ENCODE measurements at regions not wholly inside any gene's neighbourhood (a gene's known extent, or its start where the extent isn't known, plus 50 kb on each side); places are given as distances from the start of the nearest gene placed in this dataset.

DNA sequence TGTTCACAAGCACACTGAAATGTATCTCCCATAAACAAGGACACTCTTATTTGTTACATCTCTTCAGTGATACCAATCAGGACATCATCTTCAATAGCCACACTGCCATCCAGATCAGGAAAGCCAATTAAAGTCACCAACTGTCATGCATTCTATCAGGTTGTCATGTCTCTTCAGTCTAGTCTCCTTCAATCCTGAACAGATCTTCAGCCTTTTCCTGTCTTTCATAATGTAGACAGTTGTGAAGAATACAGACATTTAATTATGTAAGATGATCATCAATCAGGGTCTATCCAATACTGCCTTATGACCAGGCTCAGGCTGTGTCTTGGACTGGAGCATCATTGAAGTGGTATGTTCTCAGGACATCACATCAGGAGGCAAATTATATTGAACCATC is 419.8 kb upstream of the SMC2 start:
- no peaks in the 10 kb centered on the region for H3K27me3 ChIP-seq
- H3K36me3 ChIP-seq: no peaks in the 10 kb centered on the region
- H3K9me3 ChIP-seq (replicated peaks): no peaks in the 10 kb centered on the region
- DNase-seq: no peak
- no peak overlapping the region for H3K4me3 ChIP-seq
- no peaks in the 10 kb centered on the region for H3K4me1 ChIP-seq
- H3K27ac ChIP-seq: no peak overlapping the region

DNA sequence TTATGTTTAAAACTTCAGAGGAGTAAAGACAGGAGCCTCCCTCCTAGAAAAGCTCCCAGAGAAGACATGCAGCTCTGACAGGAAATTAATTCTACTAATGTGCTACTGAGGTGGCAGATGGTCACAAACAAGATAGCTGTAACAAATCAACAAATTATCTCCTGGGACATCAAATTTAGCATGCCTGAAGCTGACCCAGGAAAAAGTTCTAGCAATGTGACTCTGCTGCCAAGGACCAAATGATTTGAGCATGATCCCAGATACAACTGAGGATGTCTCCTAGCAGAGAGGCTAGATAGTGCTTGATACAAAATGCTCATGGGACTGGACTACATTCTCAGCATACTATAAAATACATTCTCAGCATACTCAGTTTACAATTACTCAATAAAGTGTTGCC is 413.5 kb upstream of the SMC2 start:
- no peak overlapping the region for H3K27ac ChIP-seq
- H3K4me1 ChIP-seq: no peaks in the 10 kb centered on the region
- no peaks in the 10 kb centered on the region for H3K36me3 ChIP-seq
- no peaks in the 10 kb centered on the region for H3K27me3 ChIP-seq
- H3K4me3 ChIP-seq: no peak overlapping the region
- H3K9me3 ChIP-seq (replicated peaks): no peaks in the 10 kb centered on the region
- no peak for DNase-seq

DNA sequence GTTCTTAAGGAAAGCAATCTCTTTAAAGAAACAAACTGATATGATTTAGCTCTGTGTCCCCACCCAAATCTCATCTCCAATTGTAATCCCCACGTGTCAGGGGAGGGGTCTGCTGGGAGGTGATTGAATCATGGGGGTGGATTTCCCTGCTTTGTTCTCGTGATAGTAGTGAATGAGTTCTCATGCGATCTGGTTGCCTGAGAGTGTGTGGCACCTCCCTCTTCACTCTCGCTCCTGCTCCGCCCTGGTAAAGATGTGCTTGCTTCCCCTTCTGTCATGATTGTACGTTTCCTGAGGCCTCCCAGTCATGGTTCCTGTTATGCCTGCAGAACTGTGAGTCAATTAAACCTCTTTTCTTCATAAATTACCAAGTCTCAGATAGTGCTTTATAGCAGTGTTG is 412.7 kb upstream of the SMC2 start:
- Histone ChIP-seq H3K4me3 (no peak overlapping the region), H3K27me3 (no peaks in the 10 kb centered on the region), H3K27ac (no peak overlapping the region), H3K36me3 (no peaks in the 10 kb centered on the region), H3K4me1 (no peaks in the 10 kb centered on the region), H3K9me3 (replicated peaks) (no peaks in the 10 kb centered on the region)
- no peak for DNase-seq

DNA sequence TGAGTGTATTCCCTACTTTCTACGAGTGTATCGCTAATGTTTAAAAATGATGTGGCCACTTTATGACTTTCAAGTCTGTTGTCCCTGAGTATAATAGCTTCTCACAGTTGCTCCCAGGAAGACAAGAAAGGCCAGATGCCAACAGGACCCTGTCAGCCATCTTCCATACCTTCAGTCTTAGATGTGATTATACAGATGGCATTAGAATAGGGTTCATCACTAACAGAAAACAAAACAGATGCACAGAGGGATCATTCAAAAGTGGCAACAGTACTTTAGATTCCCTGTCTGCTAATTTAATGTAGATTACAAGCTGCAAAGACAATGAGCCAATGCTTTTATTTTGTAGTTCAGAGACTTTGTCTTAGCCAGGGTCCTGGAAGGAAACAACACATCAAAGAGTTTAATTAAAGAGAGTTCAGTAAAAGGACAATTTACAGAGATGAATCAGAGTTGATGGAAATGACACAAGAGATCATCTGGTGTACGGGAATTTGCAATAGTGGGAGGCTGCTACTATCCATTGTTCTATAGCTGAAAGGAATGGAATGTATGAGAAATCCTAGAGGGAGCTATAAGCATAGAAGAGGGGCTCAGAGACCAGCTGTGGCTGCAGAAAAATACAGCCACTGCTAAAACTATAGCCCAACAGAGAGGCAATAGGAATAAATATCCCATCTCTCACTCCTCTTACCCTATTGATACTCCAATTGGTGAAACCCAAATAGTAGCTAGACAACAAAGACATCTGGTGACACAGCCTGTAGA is 393.7 kb upstream of the SMC2 start:
- H3K27me3 ChIP-seq: no peaks in the 10 kb centered on the region; the same call in 1 of the 2 replicates
- DNase-seq: no peak
- no peaks in the 10 kb centered on the region for H3K36me3 ChIP-seq
- no peak overlapping the region for H3K27ac ChIP-seq
- H3K9me3 ChIP-seq (replicated peaks): no peaks in the 10 kb centered on the region
- no peak overlapping the region for H3K4me3 ChIP-seq
- no peaks in the 10 kb centered on the region for H3K4me1 ChIP-seq

DNA sequence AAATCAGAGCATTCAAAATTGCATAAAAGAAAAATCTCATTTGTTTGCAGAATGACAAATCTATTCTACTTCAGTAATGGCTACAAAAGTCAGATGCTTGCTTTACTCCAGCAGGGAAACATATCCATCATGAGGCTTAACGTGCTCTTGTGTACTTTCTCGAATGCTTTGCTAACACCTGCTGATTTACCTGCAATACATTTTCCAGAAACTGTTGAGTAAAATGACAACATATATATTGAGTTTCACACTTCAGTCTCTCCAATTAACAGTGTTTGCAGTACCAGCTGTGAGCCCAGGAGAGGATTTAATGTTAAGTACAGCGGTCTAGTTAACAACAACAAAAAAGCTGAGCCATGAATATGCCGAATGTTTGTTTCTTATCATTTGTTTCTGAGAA is 391.5 kb upstream of the SMC2 start:
- no peaks in the 10 kb centered on the region for H3K9me3 ChIP-seq (replicated peaks)
- H3K27me3 ChIP-seq: no peaks in the 10 kb centered on the region
- no peak for DNase-seq
- H3K4me1 ChIP-seq: no peaks in the 10 kb centered on the region
- no peak overlapping the region for H3K27ac ChIP-seq
- H3K4me3 ChIP-seq: no peak overlapping the region
- H3K36me3 ChIP-seq: no peaks in the 10 kb centered on the region

DNA sequence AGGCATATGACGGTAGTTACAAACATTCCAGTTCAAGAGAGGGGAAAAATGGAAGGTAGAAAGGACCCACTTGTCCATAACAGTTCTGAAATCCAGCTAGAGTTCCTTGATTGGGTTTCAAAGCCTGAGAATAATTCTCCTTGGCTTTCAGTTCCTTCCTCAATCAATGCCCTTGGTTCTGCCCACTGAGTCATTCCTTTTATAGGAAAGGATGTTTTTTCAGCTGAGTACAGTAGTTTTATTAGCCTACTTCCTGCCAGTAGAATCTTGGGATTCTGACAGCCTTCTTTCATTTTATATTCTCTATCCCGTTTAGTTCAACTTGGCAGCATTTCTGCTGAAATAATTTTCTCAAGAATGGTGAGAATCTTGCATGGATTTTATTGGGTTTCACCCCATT is 386.9 kb upstream of the SMC2 start:
- no peaks in the 10 kb centered on the region for H3K36me3 ChIP-seq
- H3K9me3 ChIP-seq (replicated peaks): no peaks in the 10 kb centered on the region
- no peak for DNase-seq
- no peaks in the 10 kb centered on the region for H3K4me1 ChIP-seq
- H3K4me3 ChIP-seq: no peak overlapping the region
- H3K27ac ChIP-seq: no peak overlapping the region
- H3K27me3 ChIP-seq: no peaks in the 10 kb centered on the region

DNA sequence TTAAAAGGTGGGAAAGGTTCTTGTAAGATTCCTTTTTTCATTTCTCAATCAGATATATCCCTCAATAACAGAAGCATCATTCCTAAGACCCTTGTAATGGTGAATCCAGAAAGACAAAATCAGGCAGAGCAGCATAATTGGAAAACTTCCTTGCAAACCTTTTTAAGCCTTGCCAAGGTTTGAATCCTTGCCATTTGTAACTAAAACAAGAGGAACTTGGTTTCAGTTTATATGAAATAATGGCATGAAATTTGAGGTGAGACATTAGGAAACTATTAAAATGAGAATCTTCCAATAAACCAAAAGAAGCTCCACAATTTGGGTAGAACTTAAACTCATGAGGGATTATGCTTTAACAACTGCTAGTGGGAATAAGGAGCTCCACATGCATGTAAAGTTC is 384.7 kb upstream of the SMC2 start:
- H3K27me3 ChIP-seq: no peaks in the 10 kb centered on the region
- no peak for DNase-seq
- H3K27ac ChIP-seq: no peak overlapping the region
- H3K4me1 ChIP-seq: peaks cover 15% of the 10 kb centered on the region
- H3K36me3 ChIP-seq: no peaks in the 10 kb centered on the region
- no peaks in the 10 kb centered on the region for H3K9me3 ChIP-seq (replicated peaks)
- H3K4me3 ChIP-seq: no peak overlapping the region

DNA sequence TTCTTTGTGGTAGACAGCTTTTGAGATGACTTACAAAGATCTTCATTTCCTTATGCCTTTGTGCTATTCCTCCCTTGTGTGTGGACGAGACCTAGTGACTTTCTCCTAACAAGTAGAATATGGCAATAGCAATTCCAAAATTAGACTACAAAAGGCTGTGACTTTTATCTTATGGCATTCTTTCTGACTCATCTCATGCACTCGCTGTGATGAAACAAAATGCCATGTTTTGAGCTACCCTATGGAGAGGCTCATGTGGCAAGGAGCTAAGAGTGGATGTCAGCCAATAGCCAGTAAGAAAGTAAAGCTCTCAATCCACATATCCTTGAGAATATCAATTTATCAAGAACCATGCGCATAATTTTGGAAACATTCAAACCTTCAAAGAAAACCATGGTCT is 380.5 kb upstream of the SMC2 start:
- no peak overlapping the region for H3K27ac ChIP-seq
- H3K27me3 ChIP-seq: no peaks in the 10 kb centered on the region
- H3K9me3 ChIP-seq (replicated peaks): no peaks in the 10 kb centered on the region
- peaks cover 27% of the 10 kb centered on the region for H3K4me1 ChIP-seq
- H3K4me3 ChIP-seq: no peak overlapping the region
- H3K36me3 ChIP-seq: no peaks in the 10 kb centered on the region
- DNase-seq: peak; percentile 3 to 9

DNA sequence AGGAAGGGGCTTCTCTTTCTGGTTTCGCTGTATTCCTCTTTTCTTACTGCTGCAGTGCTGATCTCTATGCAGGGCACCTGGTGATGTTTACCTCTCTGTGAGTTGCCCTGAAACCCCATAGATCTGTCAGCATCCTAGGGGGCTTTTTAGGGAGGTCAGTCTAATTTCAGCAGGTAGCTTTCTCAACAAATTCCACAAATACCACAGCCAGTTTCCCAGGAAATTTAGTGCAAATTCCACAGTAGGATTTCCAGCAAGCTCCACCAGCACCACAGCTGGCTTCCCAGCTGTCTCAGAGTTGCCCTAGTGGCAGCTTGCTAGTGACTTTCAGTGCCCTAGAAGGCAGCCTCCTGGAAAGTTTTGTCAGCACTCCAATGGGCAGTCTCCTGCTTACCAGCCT is 379.1 kb upstream of the SMC2 start:
- Histone ChIP-seq H3K4me1 (peaks cover 27% of the 10 kb centered on the region), H3K27ac (no peak overlapping the region; the same call in 1 of the 2 replicates), H3K4me3 (no peak overlapping the region), H3K9me3 (replicated peaks) (no peaks in the 10 kb centered on the region), H3K36me3 (no peaks in the 10 kb centered on the region), H3K27me3 (no peaks in the 10 kb centered on the region)
- DNase-seq: peak; percentile 52 to 53

DNA sequence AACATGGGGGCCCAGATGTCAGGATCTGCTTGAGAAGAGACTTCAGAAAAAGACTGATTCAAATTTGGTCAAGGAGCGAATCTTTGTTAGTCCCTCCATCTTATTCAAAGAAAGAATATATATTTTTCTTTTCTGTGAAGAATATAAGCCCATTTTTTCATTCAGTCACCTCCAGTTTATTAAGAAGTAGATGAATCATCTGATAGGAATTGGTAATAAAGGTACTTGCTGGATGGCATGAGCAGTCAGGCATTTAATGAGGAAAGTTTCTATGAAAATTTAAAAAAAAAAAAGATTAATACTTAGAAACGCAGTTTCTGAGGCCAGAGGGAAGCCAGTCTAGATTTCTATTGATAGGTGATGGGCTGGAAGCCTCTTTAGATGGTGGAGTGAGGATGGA is 373.1 kb upstream of the SMC2 start:
- H3K36me3 ChIP-seq: no peaks in the 10 kb centered on the region
- no peak overlapping the region for H3K27ac ChIP-seq
- H3K4me1 ChIP-seq: no peaks in the 10 kb centered on the region
- 0 out of 2 replicates have a peak, but pooled peaks cover 4% of the 10 kb centered on the region for H3K27me3 ChIP-seq
- H3K4me3 ChIP-seq: no peak overlapping the region
- DNase-seq: no peak
- H3K9me3 ChIP-seq (replicated peaks): no peaks in the 10 kb centered on the region

DNA sequence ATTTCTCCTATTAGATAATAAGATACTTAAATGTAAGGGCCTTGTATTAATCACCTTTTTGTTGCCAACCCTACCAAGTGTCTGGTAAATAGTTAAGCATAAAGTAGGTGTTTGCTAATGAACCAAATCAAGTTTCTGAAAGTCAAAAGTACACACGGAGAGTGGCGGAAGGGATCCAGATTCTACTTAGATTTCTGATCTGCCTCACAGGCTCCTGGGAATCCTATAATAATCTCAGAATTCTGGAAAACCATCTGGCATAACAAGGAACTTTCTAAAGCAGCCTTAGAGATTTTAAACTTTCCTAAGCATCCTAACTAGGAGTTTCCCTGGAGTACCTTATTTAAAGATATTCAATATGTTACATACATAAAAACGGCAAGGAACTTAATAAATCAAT is 363.2 kb upstream of the SMC2 start:
- H3K27me3 ChIP-seq: 0 out of 2 replicates have a peak, but pooled peaks cover 3% of the 10 kb centered on the region
- no peak overlapping the region for H3K27ac ChIP-seq
- no peaks in the 10 kb centered on the region for H3K4me1 ChIP-seq
- no peak for DNase-seq
- no peaks in the 10 kb centered on the region for H3K9me3 ChIP-seq (replicated peaks)
- no peaks in the 10 kb centered on the region for H3K36me3 ChIP-seq
- H3K4me3 ChIP-seq: no peak overlapping the region

DNA sequence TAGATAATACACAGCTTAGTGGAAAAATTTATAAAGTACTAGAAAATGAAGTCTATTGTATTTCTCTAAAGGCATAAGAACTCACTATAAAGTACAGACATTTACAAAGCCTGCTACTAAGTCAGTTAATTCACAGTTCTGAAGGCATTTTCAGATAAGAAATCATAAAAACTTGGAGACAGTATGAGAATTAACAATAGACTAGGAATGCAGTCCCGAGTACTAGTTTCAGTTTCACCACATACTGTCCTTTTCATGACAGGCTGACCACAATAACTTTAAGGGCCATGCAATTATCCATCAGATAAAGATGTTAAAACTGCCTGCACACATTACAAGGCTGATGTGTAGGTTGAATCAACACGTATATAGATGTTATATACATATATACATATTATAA is 362.6 kb upstream of the SMC2 start:
- Histone ChIP-seq H3K27ac (no peak overlapping the region), H3K4me1 (no peaks in the 10 kb centered on the region), H3K4me3 (no peak overlapping the region), H3K9me3 (replicated peaks) (no peaks in the 10 kb centered on the region), H3K27me3 (no peaks in the 10 kb centered on the region), H3K36me3 (no peaks in the 10 kb centered on the region)
- peak in 1 of 2 experiments; percentile 9 for DNase-seq

DNA sequence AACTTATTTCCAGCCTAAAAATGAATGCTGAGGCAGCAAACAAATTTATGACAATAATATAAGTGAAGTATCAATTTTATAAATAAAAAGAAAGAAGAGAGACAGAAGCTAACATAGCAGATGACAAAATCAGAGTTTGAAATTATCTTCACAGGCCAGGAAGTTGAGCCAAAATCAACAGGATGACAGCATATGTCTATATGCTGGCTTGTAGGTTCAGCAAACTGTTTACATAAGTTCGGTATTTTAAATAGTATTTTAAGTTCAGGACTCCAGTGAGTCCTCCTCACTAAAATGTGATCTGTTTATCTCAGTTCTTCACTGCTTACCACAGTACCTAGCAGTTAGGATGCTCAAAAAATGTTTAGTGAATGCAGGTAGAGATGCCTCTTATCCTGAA is 359.6 kb upstream of the SMC2 start:
- no peak for DNase-seq
- Histone ChIP-seq H3K27me3 (peaks cover 6% of the 10 kb centered on the region; the same call in 1 of the 2 replicates), H3K4me1 (no peaks in the 10 kb centered on the region), H3K27ac (no peak overlapping the region), H3K4me3 (no peak overlapping the region), H3K9me3 (replicated peaks) (no peaks in the 10 kb centered on the region), H3K36me3 (no peaks in the 10 kb centered on the region)

DNA sequence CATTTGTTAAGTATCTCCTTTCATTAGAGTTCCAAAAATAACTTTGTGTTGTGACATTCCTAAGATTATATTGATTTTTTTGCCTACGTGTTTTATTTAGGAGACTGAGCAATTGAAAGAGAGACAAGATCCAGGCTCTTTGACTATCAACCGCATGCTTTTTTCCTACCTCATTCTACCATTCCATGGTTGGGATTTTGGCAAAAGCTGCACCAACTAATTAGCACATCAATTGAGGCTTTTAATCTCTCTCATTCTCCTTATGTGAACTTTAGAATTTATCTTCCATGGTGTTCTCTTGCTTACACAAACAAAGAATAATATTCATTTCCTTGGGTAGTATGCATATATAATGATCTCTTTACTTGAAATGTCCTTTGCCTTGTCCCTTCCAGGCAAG is 338.7 kb upstream of the SMC2 start:
- no peaks in the 10 kb centered on the region for H3K27me3 ChIP-seq

DNA sequence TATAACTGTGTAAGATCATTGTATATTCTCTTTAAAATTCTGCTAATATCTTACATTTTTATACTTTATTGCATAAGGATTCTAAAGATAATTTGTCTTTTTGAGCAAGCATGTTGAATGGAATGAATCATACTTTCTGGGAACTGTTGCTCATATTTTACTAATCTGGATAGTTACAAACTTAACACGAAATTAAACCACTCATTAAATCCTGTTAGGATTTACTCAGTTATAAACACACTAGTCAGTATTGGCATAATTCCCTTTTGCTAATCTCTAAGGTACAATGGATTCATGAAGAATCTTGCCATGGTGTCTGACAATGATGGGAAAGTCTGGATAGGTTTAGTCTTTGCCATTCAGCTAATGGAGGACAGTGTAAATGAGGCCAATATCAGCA is 338.1 kb upstream of the SMC2 start:
- DNase-seq: no peak
- no peak overlapping the region for H3K27ac ChIP-seq
- H3K36me3 ChIP-seq: no peaks in the 10 kb centered on the region
- H3K27me3 ChIP-seq: no peaks in the 10 kb centered on the region
- no peaks in the 10 kb centered on the region for H3K9me3 ChIP-seq (replicated peaks)
- no peak overlapping the region for H3K4me3 ChIP-seq
- no peaks in the 10 kb centered on the region for H3K4me1 ChIP-seq

More for the DNA sequence above, 338.7 kb upstream of the SMC2 start:
- H3K36me3 ChIP-seq: no peaks in the 10 kb centered on the region
- H3K27ac ChIP-seq: no peak overlapping the region
- H3K9me3 ChIP-seq (replicated peaks): no peaks in the 10 kb centered on the region
- no peak overlapping the region for H3K4me3 ChIP-seq
- no peaks in the 10 kb centered on the region for H3K4me1 ChIP-seq
- DNase-seq: no peak

DNA sequence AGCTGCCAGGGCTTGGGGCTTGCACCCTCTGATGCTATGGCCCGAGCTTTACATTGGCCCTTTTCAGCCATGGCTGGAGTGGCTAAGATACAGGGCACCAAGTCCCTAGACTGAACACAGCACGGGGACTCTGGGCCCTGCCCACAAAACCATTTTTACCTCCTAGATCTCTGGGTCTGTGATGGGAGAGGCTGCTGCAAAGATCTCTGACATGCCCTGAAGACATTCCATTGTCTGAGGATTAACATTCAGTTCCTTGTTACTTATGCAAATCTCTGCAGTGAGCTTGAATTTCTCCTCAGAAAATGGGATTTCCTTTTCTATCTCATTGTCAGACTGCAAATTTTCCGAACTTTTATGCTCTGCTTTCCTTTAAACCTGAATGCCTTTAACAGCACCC is 337.0 kb upstream of the SMC2 start:
- H3K36me3 ChIP-seq: no peaks in the 10 kb centered on the region
- no peak overlapping the region for H3K4me3 ChIP-seq
- H3K9me3 ChIP-seq (replicated peaks): no peaks in the 10 kb centered on the region
- no peak for DNase-seq
- no peak overlapping the region for H3K27ac ChIP-seq
- H3K27me3 ChIP-seq: no peaks in the 10 kb centered on the region
- no peaks in the 10 kb centered on the region for H3K4me1 ChIP-seq

Data from SJCRH30 (cell line).